ENCODE measurements at regions not wholly inside any gene's neighbourhood (a gene's known extent, or its start where the extent isn't known, plus 50 kb on each side); places are given as distances from the start of the nearest gene placed in this dataset.

DNA sequence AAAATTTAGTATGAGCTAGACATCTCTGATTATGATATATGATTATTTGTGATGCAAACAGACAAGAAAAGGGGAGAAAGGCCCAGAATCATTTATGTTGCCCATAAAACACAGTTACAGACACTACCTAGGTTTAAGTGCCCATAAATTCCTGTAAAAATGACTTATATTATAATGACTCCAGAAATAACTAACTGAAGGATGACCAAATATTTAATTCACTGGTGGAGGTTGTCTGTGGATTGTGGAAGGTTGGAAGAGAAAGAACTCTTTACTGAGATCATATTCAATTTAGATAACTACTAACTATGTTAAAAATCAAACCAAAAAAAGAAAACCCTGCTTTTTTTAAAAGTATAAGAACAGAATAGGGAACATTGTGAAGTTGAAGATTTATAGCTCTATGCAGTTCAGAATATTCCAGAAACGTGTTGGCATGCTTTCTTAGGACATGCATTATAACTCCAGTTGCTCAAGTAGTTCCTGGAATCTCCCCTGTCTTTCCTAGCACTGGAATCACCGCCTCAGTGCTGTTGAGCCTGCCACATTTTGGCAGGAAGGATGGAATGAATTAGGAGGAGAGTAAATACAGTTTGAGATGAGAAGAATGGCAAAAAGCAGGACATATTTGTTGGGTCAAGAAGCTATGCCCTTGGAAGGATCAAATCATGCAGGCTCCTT lies 72.0 kb upstream of the PAPPA start:
- TF ChIP-seq, protein P1, sequence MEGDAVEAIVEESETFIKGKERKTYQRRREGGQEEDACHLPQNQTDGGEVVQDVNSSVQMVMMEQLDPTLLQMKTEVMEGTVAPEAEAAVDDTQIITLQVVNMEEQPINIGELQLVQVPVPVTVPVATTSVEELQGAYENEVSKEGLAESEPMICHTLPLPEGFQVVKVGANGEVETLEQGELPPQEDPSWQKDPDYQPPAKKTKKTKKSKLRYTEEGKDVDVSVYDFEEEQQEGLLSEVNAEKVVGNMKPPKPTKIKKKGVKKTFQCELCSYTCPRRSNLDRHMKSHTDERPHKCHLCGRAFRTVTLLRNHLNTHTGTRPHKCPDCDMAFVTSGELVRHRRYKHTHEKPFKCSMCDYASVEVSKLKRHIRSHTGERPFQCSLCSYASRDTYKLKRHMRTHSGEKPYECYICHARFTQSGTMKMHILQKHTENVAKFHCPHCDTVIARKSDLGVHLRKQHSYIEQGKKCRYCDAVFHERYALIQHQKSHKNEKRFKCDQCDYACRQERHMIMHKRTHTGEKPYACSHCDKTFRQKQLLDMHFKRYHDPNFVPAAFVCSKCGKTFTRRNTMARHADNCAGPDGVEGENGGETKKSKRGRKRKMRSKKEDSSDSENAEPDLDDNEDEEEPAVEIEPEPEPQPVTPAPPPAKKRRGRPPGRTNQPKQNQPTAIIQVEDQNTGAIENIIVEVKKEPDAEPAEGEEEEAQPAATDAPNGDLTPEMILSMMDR (IDR thresholded peaks at IDR 0.05) = no peak
- TF ChIP-seq MAZ (IDR thresholded peaks at IDR 0.05; ENCODE audit: borderline replicate concordance, low read depth, low read length) = no peak
- no peak for TF ChIP-seq EP300 (IDR thresholded peaks at IDR 0.05)
- TF ChIP-seq, protein P2, sequence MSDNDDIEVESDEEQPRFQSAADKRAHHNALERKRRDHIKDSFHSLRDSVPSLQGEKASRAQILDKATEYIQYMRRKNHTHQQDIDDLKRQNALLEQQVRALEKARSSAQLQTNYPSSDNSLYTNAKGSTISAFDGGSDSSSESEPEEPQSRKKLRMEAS (IDR thresholded peaks at IDR 0.05) = no peak
- TF ChIP-seq, protein P3, sequence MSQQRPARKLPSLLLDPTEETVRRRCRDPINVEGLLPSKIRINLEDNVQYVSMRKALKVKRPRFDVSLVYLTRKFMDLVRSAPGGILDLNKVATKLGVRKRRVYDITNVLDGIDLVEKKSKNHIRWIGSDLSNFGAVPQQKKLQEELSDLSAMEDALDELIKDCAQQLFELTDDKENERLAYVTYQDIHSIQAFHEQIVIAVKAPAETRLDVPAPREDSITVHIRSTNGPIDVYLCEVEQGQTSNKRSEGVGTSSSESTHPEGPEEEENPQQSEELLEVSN (IDR thresholded peaks at IDR 0.05; ENCODE audit: borderline replicate concordance, low read depth) = no peak
- TF ChIP-seq RFX5 (IDR thresholded peaks at IDR 0.05) = no peak
- TF ChIP-seq NPAS2 (CRISPR knock-in tag; IDR thresholded peaks at IDR 0.05; ENCODE audit: borderline replicate concordance) = no peak
- no peak for TF ChIP-seq RAD21 (conservative IDR thresholded peaks at IDR 0.05 in 1 of 2, IDR thresholded peaks at IDR 0.05 in 1 of 2)
- TF ChIP-seq POLR2A (IDR thresholded peaks at IDR 0.05; ENCODE audit: low read length) = no peak
